Kidney (tissue), 13 donors: ENCODE measurements at regions not wholly inside any gene's neighbourhood (a gene's known extent, or its start where the extent isn't known, plus 50 kb on each side); places are given as distances from the start of the nearest gene placed in this dataset.

ENCODE experiments used
- DNase-seq, 5 donors: peaks; one replicate each; pipeline ENCODE4 v3.0.0-alpha.2; 2013 to 2020
- FAIRE-seq: peaks from 2 replicates; lab custom pipeline; 2012; peaks lifted over from hg19 to GRCh38; lab: Jason Lieb, UNC
- H3K27ac ChIP-seq, 2 donors: one replicate each; pipeline ENCODE4 v1.7.0; 2013; ENCODE audit warnings: low read depth in 2 of 2, low read length in 2 of 2, inconsistent platforms in 1 of 2
- H3K27me3 ChIP-seq: one replicate; pipeline ENCODE4 v1.7.1; 2013; ENCODE audit warnings: low read length, inconsistent platforms; ENCODE audit not compliant: control insufficient read depth, insufficient read depth
- H3K36me3 ChIP-seq, 3 donors: one replicate each; pipeline versions ENCODE4 v1.7.0 to v1.7.1; 2013; ENCODE audit warnings: low read length in 3 of 3, control low read depth in 1 of 3, inconsistent platforms in 1 of 3; ENCODE audit not compliant: insufficient read depth in 3 of 3, control insufficient read depth in 2 of 3
- H3K4me1 ChIP-seq, 3 donors: one replicate each; pipeline versions ENCODE4 v1.7.0 to v1.7.1; 2013; ENCODE audit warnings: low read length in 3 of 3, inconsistent platforms in 1 of 3, low read depth in 1 of 3; ENCODE audit not compliant: control insufficient read depth in 2 of 3, insufficient read depth in 2 of 3
- H3K4me3 ChIP-seq, 3 donors: one replicate each; pipeline versions ENCODE4 v1.7.0 to v1.8.1; 2013; ENCODE audit warnings: low read length in 3 of 3, control low read depth in 1 of 3, inconsistent platforms in 1 of 3
- H3K9ac ChIP-seq, 3 donors: one replicate each; pipeline versions ENCODE4 v1.7.0 to v1.7.1; 2013; ENCODE audit warnings: low read length in 3 of 3, control low read depth in 1 of 3, inconsistent platforms in 1 of 3
- H3K9me3 ChIP-seq, 3 donors: one replicate each; pipeline versions ENCODE4 v1.7.0 to v1.7.1; 2013; ENCODE audit warnings: low read length in 3 of 3, control low read depth in 1 of 3, inconsistent platforms in 1 of 3; ENCODE audit not compliant: control insufficient read depth in 2 of 3, insufficient read depth in 1 of 3
- intact Hi-C: fragments of 100-400 bp; cut with DNase I; formaldehyde crosslinking; loops from one replicate; pipeline ENCODE4 v1.11.1; 2022
- TF ChIP-seq, protein P1 (sequence below): IDR thresholded peaks from 3 replicates; pipeline ENCODE4 v1.5.1; 2012; ENCODE audit warnings: mild to moderate bottlenecking, moderate library complexity, borderline replicate concordance; ENCODE audit not compliant: insufficient read depth; ENCODE audit errors: extremely low read depth
- donor health status: control.
- donor health status: control.
- donor health status: control.
- donor health status: control.
- donor health status: control.
- donor health status: DM: yes; HTN: yes; CAD: no.
- donor health status: Normal renal cell carcinoma (clear cell type).

DNA sequence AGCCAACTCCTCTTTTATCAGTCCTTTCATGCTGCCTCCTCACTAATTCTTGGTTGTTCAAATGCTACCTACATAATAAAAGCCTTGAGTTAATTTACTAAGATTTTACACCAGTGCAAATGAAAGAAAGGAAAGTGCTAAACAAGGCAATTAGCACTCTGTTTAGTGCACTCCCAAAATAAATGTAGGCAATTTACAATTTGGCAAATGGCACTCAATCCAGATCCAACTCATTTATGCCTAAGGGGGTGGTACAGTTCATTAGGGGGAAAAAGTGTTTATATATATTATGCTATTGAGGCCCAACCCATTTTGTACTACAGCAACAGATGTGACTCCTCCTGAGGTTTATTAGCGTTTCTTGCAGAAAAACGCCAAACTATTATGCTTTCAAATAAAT is 370.1 kb downstream of the NR2F2 start:
- H3K4me1 ChIP-seq = peaks cover 0 to 4% (median 0%) of the 10 kb centered on the region in 3 donors
- no peak overlapping the region for H3K9ac ChIP-seq
- H3K27ac ChIP-seq = no peak overlapping the region
- H3K9me3 ChIP-seq = no peaks in the 10 kb centered on the region
- TF ChIP-seq, protein P1, sequence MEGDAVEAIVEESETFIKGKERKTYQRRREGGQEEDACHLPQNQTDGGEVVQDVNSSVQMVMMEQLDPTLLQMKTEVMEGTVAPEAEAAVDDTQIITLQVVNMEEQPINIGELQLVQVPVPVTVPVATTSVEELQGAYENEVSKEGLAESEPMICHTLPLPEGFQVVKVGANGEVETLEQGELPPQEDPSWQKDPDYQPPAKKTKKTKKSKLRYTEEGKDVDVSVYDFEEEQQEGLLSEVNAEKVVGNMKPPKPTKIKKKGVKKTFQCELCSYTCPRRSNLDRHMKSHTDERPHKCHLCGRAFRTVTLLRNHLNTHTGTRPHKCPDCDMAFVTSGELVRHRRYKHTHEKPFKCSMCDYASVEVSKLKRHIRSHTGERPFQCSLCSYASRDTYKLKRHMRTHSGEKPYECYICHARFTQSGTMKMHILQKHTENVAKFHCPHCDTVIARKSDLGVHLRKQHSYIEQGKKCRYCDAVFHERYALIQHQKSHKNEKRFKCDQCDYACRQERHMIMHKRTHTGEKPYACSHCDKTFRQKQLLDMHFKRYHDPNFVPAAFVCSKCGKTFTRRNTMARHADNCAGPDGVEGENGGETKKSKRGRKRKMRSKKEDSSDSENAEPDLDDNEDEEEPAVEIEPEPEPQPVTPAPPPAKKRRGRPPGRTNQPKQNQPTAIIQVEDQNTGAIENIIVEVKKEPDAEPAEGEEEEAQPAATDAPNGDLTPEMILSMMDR = no peak
- no peaks in the 10 kb centered on the region for H3K36me3 ChIP-seq
- intact Hi-C loops = no loop called here
- no peak overlapping the region for H3K4me3 ChIP-seq
- FAIRE-seq (no peak), DNase-seq (no peak)
- no peaks in the 10 kb centered on the region for H3K27me3 ChIP-seq

DNA sequence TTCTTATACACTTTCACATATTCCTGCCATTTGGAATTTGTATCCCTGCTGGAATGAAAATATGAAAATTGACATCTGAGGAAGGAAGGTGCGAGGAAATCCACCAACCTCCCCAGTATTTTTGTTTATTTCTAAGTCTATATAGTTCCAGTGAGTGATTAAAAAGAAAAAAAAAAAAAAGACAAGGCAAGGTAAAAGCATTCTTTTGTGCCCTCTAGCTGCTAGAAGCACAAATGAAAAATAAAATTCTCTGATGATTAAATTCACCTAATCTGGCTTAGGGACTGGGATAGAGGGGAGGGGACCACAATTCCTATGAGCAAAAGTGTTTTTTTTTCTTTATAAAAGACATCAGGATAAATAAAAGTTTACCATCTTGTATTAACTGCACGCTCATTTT is 370.9 kb downstream of the NR2F2 start:
- Histone ChIP-seq H3K36me3 (no peaks in the 10 kb centered on the region), H3K9me3 (no peaks in the 10 kb centered on the region), H3K9ac (no peak overlapping the region), H3K4me3 (no peak overlapping the region), H3K27me3 (no peaks in the 10 kb centered on the region), H3K27ac (no peak overlapping the region), H3K4me1 (peaks cover 0 to 4% (median 0%) of the 10 kb centered on the region in 3 donors)
- FAIRE-seq (no peak), DNase-seq (peak in 1 of 5 donors; percentile 25)
- TF ChIP-seq, protein P1 = no peak
- intact Hi-C loops = no loop called here

DNA sequence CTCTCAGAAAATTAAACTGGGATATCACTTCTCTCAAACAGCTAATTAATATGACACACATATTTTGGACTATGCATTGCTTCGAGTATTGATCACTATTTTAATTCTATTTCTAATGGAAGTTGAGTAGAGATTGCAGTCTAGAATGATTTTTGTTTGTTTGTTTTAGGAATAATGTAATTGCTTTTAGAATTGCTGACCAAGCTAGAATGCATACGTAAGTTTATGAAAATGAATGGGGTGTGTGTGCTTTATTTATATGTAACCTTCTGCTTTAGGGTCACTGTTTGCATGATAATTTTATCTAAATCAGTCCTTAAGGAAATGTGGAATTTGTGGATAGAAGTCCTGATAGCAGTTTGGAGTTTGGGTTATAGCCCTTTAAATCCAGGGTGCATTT is 371.4 kb downstream of the NR2F2 start:
- Histone ChIP-seq H3K4me1 (peaks cover 0 to 4% (median 0%) of the 10 kb centered on the region in 3 donors), H3K9me3 (no peaks in the 10 kb centered on the region), H3K27me3 (no peaks in the 10 kb centered on the region), H3K27ac (no peak overlapping the region), H3K4me3 (no peak overlapping the region), H3K36me3 (no peaks in the 10 kb centered on the region), H3K9ac (no peak overlapping the region)
- intact Hi-C loops = no loop called here
- DNase-seq (no peak), FAIRE-seq (no peak)
- TF ChIP-seq, protein P1 = no peak

DNA sequence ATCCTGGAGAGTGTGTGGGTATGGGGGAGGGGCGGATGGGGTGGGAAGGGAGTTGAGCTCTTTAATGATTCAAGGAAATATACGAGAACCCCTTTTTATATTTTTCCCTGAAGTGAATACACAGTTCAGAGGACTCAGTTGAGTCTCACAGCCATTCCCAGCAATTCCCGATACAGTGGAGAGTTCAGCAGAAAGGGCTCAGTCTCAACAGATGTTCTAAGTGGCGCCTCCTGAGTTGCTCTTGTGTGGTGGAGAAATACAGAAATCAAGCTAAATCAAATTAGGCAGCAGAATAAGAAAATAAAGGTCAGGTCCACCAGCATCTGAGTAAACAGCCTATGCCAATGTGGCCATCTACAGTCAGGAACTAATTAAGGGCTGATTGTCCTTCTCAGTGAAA is 372.1 kb downstream of the NR2F2 start:
- Histone ChIP-seq H3K4me1 (peaks cover 0 to 4% (median 0%) of the 10 kb centered on the region in 3 donors), H3K27ac (no peak overlapping the region), H3K36me3 (no peaks in the 10 kb centered on the region), H3K9ac (no peak overlapping the region), H3K4me3 (no peak overlapping the region), H3K27me3 (no peaks in the 10 kb centered on the region), H3K9me3 (no peaks in the 10 kb centered on the region)
- intact Hi-C loops = no loop called here
- DNase-seq (peak in 3 of 5 donors; percentile 14 to 37 (median 34)), FAIRE-seq (no peak)
- TF ChIP-seq, protein P1 = no peak
